GM23248 (cell line): ENCODE measurements at regions not wholly inside any gene's neighbourhood (a gene's known extent, or its start where the extent isn't known, plus 50 kb on each side); places are given as distances from the start of the nearest gene placed in this dataset.

ENCODE experiments used
- EZH2 ChIP-seq: fragments of 200-600 bp; sonication (generic); IDR thresholded peaks from 2 replicates; pipeline ENCODE4 v1.6.1; 2018; ENCODE audit warnings: antibody characterized with exemption, mild to moderate bottlenecking; ENCODE audit not compliant: insufficient read depth, poor library complexity, severe bottlenecking
- EZH2phosphoT487 ChIP-seq: fragments of 200-600 bp; sonication (generic); IDR thresholded peaks from 2 replicates; pipeline ENCODE4 v1.6.1; 2018; ENCODE audit warnings: antibody characterized with exemption, moderate library complexity, mild to moderate bottlenecking, low read depth; ENCODE audit not compliant: insufficient read depth

- TF ChIP-seq EZH2 (no peak), EZH2phosphoT487 (no peak)
Observed at GRCh38 chr3:5675319-5675718, 487.8 kb downstream of the EDEM1 start.
